IPS-11a (cell line): ENCODE measurements at regions not wholly inside any gene's neighbourhood (a gene's known extent, or its start where the extent isn't known, plus 50 kb on each side); places are given as distances from the start of the nearest gene placed in this dataset.
"Not testable (repeated sequence)": the region's sequence is repeated elsewhere in the genome, so short reads cannot be mapped to it uniquely, and the experiment has no call there.

Experiments
- H3K4me3 ChIP-seq: one replicate; pipeline ENCODE4 v1.5.1; 2013; ENCODE audit warnings: low read depth, low read length, control low read depth

GRCh38 chr6:156602066-156602385, 175.2 kb upstream of the ARID1B start:
- no peak overlapping the region for H3K4me3 ChIP-seq

DNA sequence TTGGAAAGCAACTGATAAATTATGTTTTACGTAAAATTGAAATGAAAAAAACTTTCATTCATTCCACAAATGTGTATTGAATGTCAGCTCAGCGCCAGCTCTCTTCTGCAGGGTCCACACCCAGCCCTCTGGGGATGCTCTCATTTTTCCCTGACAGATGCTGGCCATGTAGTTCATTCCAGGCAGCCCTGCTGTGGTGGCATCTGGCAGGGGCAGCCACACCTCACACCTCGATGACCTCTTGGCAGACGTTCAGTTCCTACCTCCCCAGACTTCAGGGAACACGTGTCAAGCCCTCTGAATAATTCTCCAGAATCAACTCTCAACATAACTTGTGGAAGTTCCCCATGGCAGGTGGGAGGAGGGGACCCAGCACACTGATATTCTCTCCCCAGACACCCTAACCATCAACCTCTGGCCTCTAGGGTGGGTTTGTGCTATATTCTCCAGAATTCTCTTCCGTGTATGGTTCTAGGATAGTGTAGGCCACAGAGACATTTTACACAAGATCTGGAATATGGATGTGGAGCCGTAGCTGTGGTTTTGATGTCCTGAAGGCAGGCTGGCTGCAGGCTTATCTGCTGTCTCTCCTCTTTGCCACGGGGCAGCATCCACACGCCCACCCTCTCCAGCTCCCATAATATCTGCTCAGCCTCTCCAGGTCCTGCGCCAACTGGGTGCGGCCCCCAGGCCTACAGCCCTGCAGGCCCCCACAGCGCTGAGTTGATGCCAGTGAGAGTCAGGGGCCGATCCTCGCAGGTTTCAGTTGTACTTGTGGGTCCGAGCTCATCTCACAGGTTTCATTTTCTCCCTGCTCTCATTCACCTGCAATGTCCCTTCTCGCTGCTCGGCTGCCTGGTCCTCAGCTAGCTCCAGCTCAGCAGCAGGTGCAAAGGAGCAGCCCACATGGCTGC, 175.8 kb upstream of the ARID1B start:
- H3K4me3 ChIP-seq, result no peak overlapping the region

DNA sequence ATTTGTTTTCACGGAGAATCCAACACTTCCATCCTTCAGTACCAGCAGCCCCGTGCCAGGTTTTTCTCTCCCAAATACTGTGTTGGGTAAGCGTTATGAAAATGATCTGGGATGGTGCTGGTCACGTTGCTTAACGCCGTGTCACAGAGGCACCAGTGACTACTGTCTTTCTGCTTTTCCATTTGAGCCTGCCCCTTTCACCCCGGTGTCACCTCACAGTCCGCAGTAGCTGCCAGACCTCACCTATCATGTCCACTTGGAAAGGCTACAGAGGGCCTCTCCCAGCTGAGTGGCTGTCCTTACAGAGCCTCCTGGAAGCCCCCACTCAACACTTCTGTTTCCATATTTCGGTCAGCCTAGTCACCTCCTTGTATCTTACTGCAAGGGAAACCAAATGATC, 176.5 kb upstream of the ARID1B start:
- H3K4me3 ChIP-seq, result no peak overlapping the region

- H3K4me3 ChIP-seq, result no peak overlapping the region
These were observed 177.1 kb upstream of the ARID1B start for GRCh38 chr6:156599978-156600590.

DNA sequence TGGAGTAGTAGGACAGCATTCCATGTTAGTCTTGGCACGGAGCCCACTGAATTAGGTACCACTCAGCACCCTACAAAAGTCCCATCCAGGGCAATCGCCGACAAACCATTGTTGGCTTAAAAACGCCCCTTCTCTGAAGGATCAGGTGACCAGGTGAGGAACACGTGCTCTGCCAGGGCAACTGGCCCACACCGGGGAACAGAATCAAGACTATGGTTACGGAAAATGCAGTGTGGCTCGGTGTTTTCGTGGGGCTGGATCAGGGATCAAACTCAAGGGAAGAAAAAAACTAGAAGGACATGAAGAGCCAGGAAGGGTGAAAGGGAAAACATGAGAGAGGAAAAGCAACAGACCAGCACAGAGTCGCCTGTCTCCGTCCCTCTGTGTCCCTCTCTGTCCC, 177.8 kb upstream of the ARID1B start:
- H3K4me3 ChIP-seq, result no peak overlapping the region

DNA sequence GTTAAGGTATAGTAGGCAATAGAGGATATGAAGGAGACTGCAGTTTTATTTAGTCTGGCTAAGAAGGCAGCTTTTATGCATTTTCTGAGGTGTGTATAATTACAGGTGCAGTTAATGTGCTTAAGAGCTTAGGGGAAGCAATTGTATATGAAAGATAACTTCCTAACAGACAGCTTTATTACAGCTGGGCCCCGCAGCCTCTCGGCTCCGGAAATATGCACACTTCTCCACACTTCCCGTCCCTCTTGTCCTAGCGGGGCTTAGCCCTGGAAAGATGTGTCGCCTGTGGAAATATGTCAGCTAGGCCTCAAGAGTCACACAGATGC, 178.4 kb upstream of the ARID1B start:
- H3K4me3 ChIP-seq, result no peak overlapping the region

DNA sequence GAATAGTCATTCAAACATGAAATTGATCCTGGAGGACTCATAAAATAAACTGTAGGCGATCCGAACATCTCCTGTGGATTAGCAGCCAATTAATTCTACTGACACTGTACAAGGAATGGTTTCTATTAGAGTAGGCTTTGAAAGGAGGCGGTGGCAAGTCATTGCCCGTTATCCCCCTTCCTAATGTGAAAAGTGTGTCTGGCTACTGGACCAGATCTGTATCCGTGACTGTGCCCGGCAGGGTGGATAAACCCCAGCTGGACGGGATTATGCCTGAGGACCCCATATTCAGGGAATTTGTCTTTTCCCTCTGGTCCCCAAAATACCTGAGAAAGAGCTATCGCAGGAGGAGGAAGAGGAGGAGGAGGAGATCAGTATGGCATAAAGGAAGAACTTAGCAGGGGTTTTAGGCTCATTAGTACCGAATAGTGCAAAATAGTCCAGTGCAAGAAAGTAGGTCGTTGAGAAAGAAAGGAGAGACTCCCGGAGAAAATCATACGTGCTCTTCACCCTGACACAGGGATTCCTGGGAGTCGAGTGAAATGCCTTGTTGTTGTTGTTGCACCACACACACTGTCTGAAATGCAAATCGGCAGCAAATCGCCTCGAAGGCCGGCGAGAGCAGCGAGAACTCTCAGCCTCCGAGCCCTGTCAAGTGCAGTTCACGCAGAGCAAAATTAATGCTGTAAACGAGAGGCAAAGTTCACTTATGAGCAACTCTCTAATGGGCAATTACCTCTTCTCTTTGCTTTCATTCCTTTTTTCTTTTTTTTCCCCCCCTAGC, 178.9 kb upstream of the ARID1B start:
- H3K4me3 ChIP-seq, result no peak overlapping the region

- H3K4me3 ChIP-seq, result no peak overlapping the region
These were observed 180.1 kb upstream of the ARID1B start for GRCh38 chr6:156597095-156597494.

- H3K4me3 ChIP-seq, result no peak overlapping the region
These were observed 181.7 kb upstream of the ARID1B start for GRCh38 chr6:156595476-156595875.

DNA sequence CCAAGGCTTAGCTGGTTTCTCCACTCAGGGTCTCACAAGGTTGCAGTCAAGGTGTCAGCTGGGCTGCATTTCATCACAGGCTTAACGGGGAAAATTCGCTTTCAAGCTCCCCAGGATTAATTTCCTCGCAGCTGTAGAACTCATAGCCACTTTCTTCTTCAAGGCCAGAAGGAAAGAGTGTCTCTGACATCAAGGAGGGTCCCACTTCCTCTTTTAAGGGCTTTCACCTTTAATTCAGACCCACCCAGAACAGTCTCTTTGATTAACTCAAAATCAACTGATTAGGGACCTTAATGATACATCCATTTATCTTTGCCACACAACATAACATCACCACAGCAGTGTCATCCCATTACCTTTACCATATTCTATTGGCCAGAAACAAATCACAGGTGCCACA, 183.3 kb upstream of the ARID1B start:
- no peak overlapping the region for H3K4me3 ChIP-seq

DNA sequence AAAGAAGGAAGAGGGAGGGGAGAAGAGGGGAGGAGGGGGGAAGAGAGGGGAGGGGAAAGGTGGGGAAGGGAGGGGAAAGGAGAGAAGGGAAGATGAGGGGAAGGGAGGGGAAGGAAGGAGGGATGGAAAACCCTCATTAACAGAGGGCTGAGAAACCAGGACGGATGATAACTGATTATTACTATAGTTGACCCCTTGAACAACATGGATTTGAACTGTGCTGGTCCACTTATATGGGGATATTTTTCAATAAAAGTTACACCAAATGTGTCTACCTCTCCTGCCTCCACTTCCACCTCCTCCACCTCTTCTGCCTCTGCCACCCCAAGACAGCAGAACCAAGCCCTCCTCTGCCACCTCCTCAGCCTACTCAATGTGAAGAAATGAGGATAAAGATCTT, 184.1 kb upstream of the ARID1B start:
- H3K4me3 ChIP-seq, result no peak overlapping the region

- no peak overlapping the region for H3K4me3 ChIP-seq
These were observed 186.7 kb upstream of the ARID1B start for GRCh38 chr6:156590482-156590881.

DNA sequence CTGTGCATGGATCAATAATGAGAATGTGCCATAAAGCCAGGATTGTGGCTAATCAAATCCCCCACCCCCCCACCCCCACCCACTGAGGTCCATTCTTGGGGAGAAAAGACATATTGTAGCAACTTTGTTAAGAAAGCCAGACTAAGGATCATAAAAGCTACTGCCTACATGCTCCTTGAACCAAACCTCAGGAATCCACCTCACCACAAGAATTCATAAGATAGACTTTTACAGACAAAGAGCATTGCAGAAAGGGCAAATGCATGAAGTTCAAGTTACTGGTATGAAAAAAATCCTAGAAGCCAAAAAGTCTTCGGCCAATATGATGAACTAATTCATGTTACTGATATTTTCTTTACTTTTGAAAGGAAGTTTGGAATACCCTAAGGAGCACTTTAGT, 187.9 kb upstream of the ARID1B start:
- no peak overlapping the region for H3K4me3 ChIP-seq

DNA sequence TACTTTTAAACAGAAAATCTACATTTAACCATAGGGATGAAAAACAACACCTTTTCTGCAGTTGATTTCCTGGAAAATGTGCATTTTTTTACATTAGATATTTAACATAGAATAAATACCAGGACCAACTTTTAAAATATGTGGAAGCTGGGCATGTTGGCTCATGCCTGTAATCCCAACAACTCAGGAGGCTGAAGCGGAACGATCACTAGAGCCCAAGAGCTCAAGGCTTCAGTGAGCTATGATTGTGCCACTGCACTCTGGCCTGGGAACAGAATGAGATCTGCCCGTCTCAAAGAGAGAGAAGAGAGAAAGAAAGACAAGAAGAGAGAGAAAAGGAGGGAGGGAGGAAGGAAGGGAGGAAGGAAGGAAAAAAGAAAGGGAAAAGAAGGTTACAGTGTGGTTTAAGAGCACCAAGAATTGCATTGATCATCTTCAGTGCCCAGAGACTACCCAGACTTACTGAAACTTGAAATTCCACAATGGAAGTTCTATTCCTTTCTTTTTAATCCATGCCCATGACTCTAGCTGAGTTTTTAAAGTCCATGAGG, 189.4 kb upstream of the ARID1B start:
- no peak overlapping the region for H3K4me3 ChIP-seq

- no peak overlapping the region for H3K4me3 ChIP-seq
These were observed 190.1 kb upstream of the ARID1B start for GRCh38 chr6:156587071-156587470.

DNA sequence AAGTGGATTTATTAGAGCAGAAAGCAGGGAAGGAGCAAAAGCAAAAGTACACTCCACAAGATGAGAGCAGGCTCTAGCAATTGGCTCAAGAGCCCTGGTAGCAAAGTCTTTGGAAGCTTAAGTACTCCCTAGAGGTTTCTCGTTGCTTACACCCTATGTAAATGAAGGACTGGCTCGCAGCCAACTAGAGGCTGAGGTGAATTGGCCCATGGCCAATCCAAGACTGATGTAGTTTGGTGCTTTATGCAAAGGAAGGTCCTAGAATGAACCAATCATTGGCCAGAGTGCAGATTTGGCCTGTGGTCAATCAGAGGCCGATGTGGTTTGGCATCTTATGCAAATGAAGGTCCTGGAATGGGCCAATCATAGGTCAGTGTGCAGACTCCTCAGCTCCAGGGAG, 191.3 kb upstream of the ARID1B start:
- H3K4me3 ChIP-seq, result no peak overlapping the region

- H3K4me3 ChIP-seq, result not testable (repeated sequence)
These were observed 193.1 kb upstream of the ARID1B start for GRCh38 chr6:156584121-156584520.

GRCh38 chr6:156583083-156583482, 194.1 kb upstream of the ARID1B start:
- no peak overlapping the region for H3K4me3 ChIP-seq

DNA sequence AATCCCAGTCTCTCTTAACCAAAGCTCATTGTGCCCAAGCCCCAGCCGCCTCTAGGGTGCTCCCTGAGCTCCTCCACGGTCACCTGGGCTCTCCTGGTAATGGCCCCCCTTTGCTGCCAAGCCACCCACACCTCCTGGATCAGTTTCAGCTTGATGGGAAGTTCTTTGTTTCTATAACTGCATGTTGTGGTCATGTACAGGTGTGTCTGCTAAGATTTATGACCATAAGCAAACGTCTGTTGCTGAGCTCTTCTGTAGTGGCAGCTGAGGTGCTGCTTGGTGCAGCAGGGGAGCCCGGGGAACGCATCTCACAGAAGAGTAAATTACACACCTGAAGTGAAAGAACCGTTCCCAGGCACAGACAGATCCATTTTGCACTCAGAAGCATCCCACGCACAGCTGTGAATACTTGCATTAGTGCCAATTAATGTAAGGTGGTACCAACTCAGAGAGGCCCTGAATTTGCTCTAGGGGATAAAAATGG, 194.6 kb upstream of the ARID1B start:
- no peak overlapping the region for H3K4me3 ChIP-seq

DNA sequence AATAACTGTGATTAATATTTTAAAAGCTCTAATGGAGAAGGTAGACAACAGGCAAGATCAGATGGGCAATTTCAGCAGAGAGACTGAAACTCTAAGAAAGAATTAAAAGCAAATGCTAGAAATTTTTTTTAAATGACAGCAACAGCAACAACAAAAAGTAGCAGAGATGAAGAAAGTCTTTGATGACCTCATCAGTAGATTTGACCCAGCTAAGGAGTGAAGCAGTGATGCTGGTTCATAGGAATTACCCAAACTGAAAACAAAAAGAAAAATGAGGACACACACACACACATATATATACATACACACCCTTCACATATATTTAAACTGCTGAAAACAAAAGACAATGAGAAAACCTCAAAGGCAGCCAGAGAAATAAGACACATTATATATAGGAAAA, 197.6 kb upstream of the ARID1B start:
- no peak overlapping the region for H3K4me3 ChIP-seq

DNA sequence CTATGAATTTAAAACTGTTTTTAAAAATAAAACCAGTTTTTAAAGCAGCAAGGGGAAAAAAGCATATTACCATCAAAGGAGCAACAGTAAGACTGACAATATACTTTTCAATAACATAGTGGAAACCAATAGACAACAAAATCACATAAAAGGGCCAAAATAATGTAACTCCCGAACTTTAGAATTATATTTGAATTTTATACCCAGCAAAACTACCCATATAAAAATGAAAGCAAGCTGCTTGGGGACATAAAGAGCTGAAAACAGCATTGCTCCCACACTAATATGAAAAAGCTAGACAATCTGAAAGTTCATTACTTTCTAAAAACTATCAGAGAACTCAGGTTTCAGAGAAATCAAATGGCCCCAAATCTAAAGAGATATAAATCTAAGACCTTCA, 199.4 kb upstream of the ARID1B start:
- no peak overlapping the region for H3K4me3 ChIP-seq

- no peak overlapping the region for H3K4me3 ChIP-seq
These were observed 201.8 kb upstream of the ARID1B start for GRCh38 chr6:156575361-156575760.
